GM23338 (cell line): ENCODE measurements at regions not wholly inside any gene's neighbourhood (a gene's known extent, or its start where the extent isn't known, plus 50 kb on each side); places are given as distances from the start of the nearest gene placed in this dataset.

Experiments
- ATAC-seq: fragments of 200-7000 bp; cut with Tn5 transposase; 3 replicates; pipeline ENCODE4 v1.9.1; 2020
- DNase-seq: peaks from one replicate; pipeline ENCODE4 v3.0.0-alpha.2; 2015; ENCODE audit warnings: low spot score
- H2AFZ ChIP-seq: fragments of 200-600 bp; sonication (generic); 2 replicates; pipeline ENCODE4 v1.8.0; 2016; ENCODE audit warnings: antibody characterized with exemption, mild to moderate bottlenecking, moderate library complexity
- H3F3A ChIP-seq: fragments of 200-600 bp; sonication (generic); replicated peaks from 2 replicates; pipeline ENCODE4 v1.8.0; 2017; ENCODE audit warnings: antibody characterized with exemption, mixed run types, low read depth
- H3K27ac ChIP-seq: fragments of 200-600 bp; sonication (generic); 2 replicates; pipeline ENCODE4 v1.6.1; 2016; ENCODE audit warnings: low read depth
- H3K27me3 ChIP-seq: fragments of 200-600 bp; sonication (generic); 2 replicates; pipeline ENCODE4 v1.8.0; 2016; ENCODE audit warnings: mild to moderate bottlenecking, mixed run types, moderate library complexity; ENCODE audit not compliant: insufficient read depth
- H3K36me3 ChIP-seq: fragments of 200-600 bp; sonication (generic); 2 replicates; pipeline ENCODE4 v1.8.0; 2016; ENCODE audit warnings: mild to moderate bottlenecking; ENCODE audit not compliant: insufficient read depth
- H3K4me1 ChIP-seq: fragments of 200-600 bp; sonication (generic); 2 replicates; pipeline ENCODE4 v1.8.0; 2016; ENCODE audit warnings: mild to moderate bottlenecking, moderate library complexity; ENCODE audit not compliant: insufficient read depth
- H3K4me2 ChIP-seq: fragments of 200-600 bp; sonication (generic); 2 replicates; pipeline ENCODE4 v1.7.1; 2017; ENCODE audit warnings: mixed run types
- H3K4me3 ChIP-seq: fragments of 200-600 bp; sonication (generic); 2 replicates; pipeline ENCODE4 v1.6.1; 2016; ENCODE audit warnings: mixed run types
- H3K79me2 ChIP-seq: fragments of 200-600 bp; sonication (generic); replicated peaks from 2 replicates; pipeline ENCODE4 v1.8.0; 2017; ENCODE audit warnings: mild to moderate bottlenecking; ENCODE audit not compliant: insufficient read depth
- H3K9me2 ChIP-seq: fragments of 200-600 bp; sonication (generic); 2 replicates; pipeline ENCODE4 v1.8.0; 2017; ENCODE audit not compliant: insufficient read depth
- H4K20me1 ChIP-seq: fragments of 200-600 bp; sonication (generic); replicated peaks from 2 replicates; pipeline ENCODE4 v1.8.0; 2017; ENCODE audit warnings: mild to moderate bottlenecking; ENCODE audit not compliant: insufficient read depth
- H3K27ac Mint-ChIP-seq: 2 replicates; pipeline ENCODE4 v1.8.0; 2020; ENCODE audit warnings: inconsistent platforms, mild to moderate bottlenecking, moderate library complexity, mixed read lengths
- H3K27me3 Mint-ChIP-seq: 3 replicates; pipeline ENCODE4 v1.8.0; 2022; ENCODE audit warnings: low read depth, mild to moderate bottlenecking, moderate library complexity, mixed read lengths, inconsistent platforms; ENCODE audit not compliant: insufficient read depth, poor library complexity
- H3K36me3 Mint-ChIP-seq: 3 replicates; pipeline ENCODE4 v1.8.0; 2021; ENCODE audit warnings: low read depth, mild to moderate bottlenecking, inconsistent platforms, moderate library complexity, mixed read lengths
- H3K4me1 Mint-ChIP-seq: 3 replicates; pipeline ENCODE4 v1.8.0; 2020; ENCODE audit warnings: mild to moderate bottlenecking, inconsistent platforms, mixed read lengths
- H3K4me3 Mint-ChIP-seq: 3 replicates; pipeline ENCODE4 v1.8.0; 2021; ENCODE audit warnings: moderate library complexity, mild to moderate bottlenecking, inconsistent platforms, mixed read lengths
- H3K9me3 Mint-ChIP-seq: 3 replicates; pipeline ENCODE4 v1.8.0; 2020; ENCODE audit warnings: moderate library complexity, mild to moderate bottlenecking, inconsistent platforms, mixed read lengths
- CREB1 ChIP-seq: fragments of 250-450 bp; sonication (Bioruptor Pico); IDR thresholded peaks from 2 replicates; pipeline ENCODE4 v1.5.0; 2020; ENCODE audit warnings: low read depth, mild to moderate bottlenecking, moderate library complexity
- CTCF ChIP-seq, 2 experiments: fragments of 200-600 bp in 1 of 2; sonication (generic) in 1 of 2; conservative IDR thresholded peaks; 2 replicates each; pipeline versions ENCODE4 v1.5.1 to v1.6.1; 2016 to 2017; ENCODE audit warnings: antibody characterized with exemption in 2 of 2, low read depth in 2 of 2, mild to moderate bottlenecking in 2 of 2, moderate library complexity in 1 of 2
- ETS1 ChIP-seq: IDR thresholded peaks from 2 replicates; pipeline ENCODE4 v1.6.1; 2016; ENCODE audit warnings: antibody characterized with exemption
- EZH2 ChIP-seq: fragments of 200-600 bp; sonication (generic); IDR thresholded peaks from one replicate; pipeline ENCODE4 v1.8.0; 2017; ENCODE audit warnings: antibody characterized with exemption, mild to moderate bottlenecking, low read depth; ENCODE audit not compliant: unreplicated experiment
- EZH2phosphoT487 ChIP-seq: fragments of 200-600 bp; sonication (generic); IDR thresholded peaks from one replicate; pipeline ENCODE4 v1.8.1; 2018; ENCODE audit warnings: antibody characterized with exemption; ENCODE audit not compliant: unreplicated experiment
- JUNB ChIP-seq: IDR thresholded peaks from one replicate; pipeline ENCODE4 v1.6.1; 2016; ENCODE audit warnings: antibody characterized with exemption; ENCODE audit not compliant: unreplicated experiment
- NANOG ChIP-seq: IDR thresholded peaks from 2 replicates; pipeline ENCODE4 v1.6.1; 2016; ENCODE audit warnings: antibody characterized with exemption, borderline replicate concordance
- POLR2AphosphoS5 ChIP-seq: IDR thresholded peaks from 2 replicates; pipeline ENCODE4 v1.6.1; 2016; ENCODE audit warnings: antibody characterized with exemption, low read depth
- REST ChIP-seq: IDR thresholded peaks from one replicate; pipeline ENCODE4 v1.6.1; 2018; ENCODE audit warnings: antibody characterized with exemption; ENCODE audit not compliant: unreplicated experiment
- STAT1 ChIP-seq: IDR thresholded peaks from one replicate; pipeline ENCODE4 v1.6.1; 2016; ENCODE audit warnings: antibody characterized with exemption; ENCODE audit not compliant: unreplicated experiment
- ZNF114 ChIP-seq: fragments of 250-450 bp; sonication (Bioruptor Pico); IDR thresholded peaks from 2 replicates; pipeline ENCODE4 v1.5.0; 2020; ENCODE audit warnings: mild to moderate bottlenecking, moderate library complexity
- ZNF331 ChIP-seq: fragments of 250-450 bp; sonication (Bioruptor Pico); IDR thresholded peaks from 2 replicates; pipeline ENCODE4 v1.5.0; 2020; ENCODE audit warnings: low read depth, mild to moderate bottlenecking, moderate library complexity
- ZNF462 ChIP-seq: fragments of 250-450 bp; sonication (Bioruptor Pico); IDR thresholded peaks from 2 replicates; pipeline ENCODE4 v1.5.0; 2020; ENCODE audit warnings: mild to moderate bottlenecking, moderate library complexity

GRCh38 chr1:80212948-80213347, 1206.4 kb upstream of the ADGRL4 start:
- no peaks in the 10 kb centered on the region for H3K36me3 ChIP-seq
- Mint-ChIP-seq H3K27ac (no peak overlapping the region; the same call in 1 of the 2 replicates), H3K27me3 (no peaks in the 10 kb centered on the region)

More at GRCh38 chr1:80212948-80213347, 1206.4 kb upstream of the ADGRL4 start:
- Histone ChIP-seq H3K79me2 (no peaks in the 10 kb centered on the region), H3K4me3 (no peak overlapping the region), H3K4me1 (0 out of 2 replicates have a peak, but pooled peaks cover 5% of the 10 kb centered on the region), H4K20me1 (no peaks in the 10 kb centered on the region), H3K27ac (no peak overlapping the region), H2AFZ (no peak overlapping the region), H3K4me2 (no peak overlapping the region), H3K9me2 (no peaks in the 10 kb centered on the region), H3K27me3 (no peaks in the 10 kb centered on the region), H3F3A (no peaks in the 10 kb centered on the region)
- H3K36me3 Mint-ChIP-seq, result no peaks in the 10 kb centered on the region
- no peak for ATAC-seq
- H3K4me3 Mint-ChIP-seq, result no peak overlapping the region
- H3K4me1 Mint-ChIP-seq, result peaks cover 9% of the 10 kb centered on the region; the same call in 2 of the 3 replicates
- no peak for TF ChIP-seq STAT1
- no peak for TF ChIP-seq ZNF331 (CRISPR knock-in tag)
- no peak for TF ChIP-seq ZNF114
- no peak for TF ChIP-seq EZH2phosphoT487
- TF ChIP-seq NANOG, result no peak
- TF ChIP-seq POLR2AphosphoS5, result no peak
- TF ChIP-seq CREB1 (CRISPR knock-in tag), result no peak
- no peak for TF ChIP-seq EZH2
- TF ChIP-seq CTCF (conservative IDR thresholded peaks at IDR 0.05; ENCODE audit: low read depth in 2 of 2), result no peak
- no peak for TF ChIP-seq JUNB
- no peak for TF ChIP-seq REST
- no peak for TF ChIP-seq ZNF462 (CRISPR knock-in tag)
- no peak for TF ChIP-seq ETS1
- H3K9me3 Mint-ChIP-seq, result no peaks in the 10 kb centered on the region
- no peak for DNase-seq
